HepG2 (cell line): ENCODE measurements at regions not wholly inside any gene's neighbourhood (a gene's known extent, or its start where the extent isn't known, plus 50 kb on each side); places are given as distances from the start of the nearest gene placed in this dataset.

Source experiments
- ATAC-seq: fragments of 200-7000 bp; cut with Tn5 transposase; 3 replicates; pipeline ENCODE4 v1.9.1; 2020; ENCODE audit warnings: mild to moderate bottlenecking, moderate library complexity
- BruUV-seq: library from RNA; stranded (reverse); fragments of 400-500 nt; replicated peaks from 2 replicates; lab custom pipeline; 2021; lab: Mats Ljungman, UMichigan
- CTCF ChIA-PET: fragments of 300-600 bp; formaldehyde crosslinking; extraction: SDS; loops from one replicate; lab custom pipeline; 2021; ENCODE audit warnings: low total read pairs, inconsistent platforms, low intra/inter-chr PET ratio; lab: Yijun Ruan, JAX
- POLR2A ChIA-PET: fragments of 350-600 bp; sonication (Branson Sonifier 250); formaldehyde crosslinking; loops from one replicate; lab custom pipeline; 2020; ENCODE audit warnings: antibody characterized with exemption, inconsistent platforms; lab: Yijun Ruan, JAX
- DNase-seq: peaks from one replicate; pipeline ENCODE4 v3.0.0-alpha.2; 2015; ENCODE audit warnings: low spot score
- FAIRE-seq: peaks from 3 replicates; lab custom pipeline; 2011; peaks lifted over from hg19 to GRCh38; lab: Jason Lieb, UNC
- H2AFZ ChIP-seq: one replicate; pipeline ENCODE4 v1.6.1; 2011; ENCODE audit warnings: low read length, inconsistent platforms
- H3K27ac ChIP-seq: fragments of 300-600 bp; 3 replicates; pipeline ENCODE4 v1.8.0; 2011; ENCODE audit warnings: mixed run types, mild to moderate bottlenecking, mixed read lengths, low read length, inconsistent platforms; ENCODE audit not compliant: insufficient read depth; ENCODE audit errors: extremely low read length
- H3K27me3 ChIP-seq, 2 experiments: fragments of 200-600 bp in 1 of 2; 2 replicates in 1 of 2; 3 replicates in 1 of 2; pipeline versions ENCODE4 v1.6.0 to v1.8.0; 2011; ENCODE audit warnings: low read length in 2 of 2, mild to moderate bottlenecking in 2 of 2, moderate library complexity in 2 of 2, inconsistent platforms in 1 of 2; ENCODE audit not compliant: insufficient read depth in 2 of 2, control insufficient read depth in 1 of 2
- H3K36me3 ChIP-seq, 2 experiments: fragments of 200-600 bp in 1 of 2; replicated peaks in 1 of 2; 2 replicates in 1 of 2; 3 replicates in 1 of 2; pipeline versions ENCODE4 v1.5.1 to v1.8.0; 2011; ENCODE audit warnings: low read length in 2 of 2, inconsistent platforms in 1 of 2; ENCODE audit not compliant: insufficient read depth in 2 of 2, control insufficient read depth in 1 of 2
- H3K4me1 ChIP-seq: 2 replicates; pipeline ENCODE4 v1.5.1; 2012; ENCODE audit warnings: low read length, inconsistent platforms; ENCODE audit not compliant: insufficient read depth
- H3K4me2 ChIP-seq: 2 replicates; pipeline ENCODE4 v1.6.0; 2011; ENCODE audit warnings: low read depth, low read length, inconsistent platforms
- H3K4me3 ChIP-seq, 3 experiments: fragments of 200-600 bp in 1 of 3; sonication (generic), shearing (Covaris generic) in 1 of 3; replicated peaks in 1 of 3; 2 replicates each; pipeline ENCODE4 v1.5.1; 2011 to 2016; ENCODE audit warnings: low read length in 3 of 3, inconsistent platforms in 2 of 3, low read depth in 2 of 3, mild to moderate bottlenecking in 2 of 3, control low read depth in 1 of 3, mixed read lengths in 1 of 3; ENCODE audit not compliant: insufficient read depth in 1 of 3
- H3K79me2 ChIP-seq: one replicate; pipeline ENCODE4 v1.6.1; 2011; ENCODE audit warnings: low read length, inconsistent platforms; ENCODE audit not compliant: insufficient read depth
- H3K9ac ChIP-seq: 2 replicates; pipeline ENCODE4 v1.6.0; 2011; ENCODE audit warnings: mild to moderate bottlenecking, low read depth, low read length, inconsistent platforms; ENCODE audit not compliant: insufficient read depth
- H3K9me3 ChIP-seq: 2 replicates; pipeline ENCODE4 v1.5.1; 2012; ENCODE audit warnings: mild to moderate bottlenecking, low read length
- H4K20me1 ChIP-seq: 2 replicates; pipeline ENCODE4 v1.6.0; 2011; ENCODE audit warnings: inconsistent platforms, mild to moderate bottlenecking, low read length, moderate library complexity; ENCODE audit not compliant: insufficient read depth
- BRD4 ChIP-seq: sonication (generic); formaldehyde crosslinking; IDR thresholded peaks from 2 replicates; pipeline ENCODE4 v1.4.0; 2020; ENCODE audit warnings: missing genetic modification reagents
- HNF1A ChIP-seq, 2 experiments: sonication (generic) in 1 of 2; formaldehyde crosslinking in 1 of 2; IDR thresholded peaks; 2 replicates each; pipeline versions ENCODE4 v1.4.0 to v1.6.1; 2016 to 2020; ENCODE audit warnings: borderline replicate concordance in 1 of 2, low read depth in 1 of 2, mild to moderate bottlenecking in 1 of 2, missing genetic modification reagents in 1 of 2
- MBD4 ChIP-seq: IDR thresholded peaks from 2 replicates; pipeline ENCODE4 v1.6.1; 2012; ENCODE audit warnings: low read length, inconsistent platforms, borderline replicate concordance
- NONO ChIP-seq, 2 experiments: fragments of 450-650 bp in 1 of 2; sonication (generic) in 1 of 2; formaldehyde crosslinking in 1 of 2; IDR thresholded peaks in 1 of 2; conservative IDR thresholded peaks in 1 of 2; 2 replicates each; pipeline versions ENCODE4 v1.6.1 to v1.8.0; 2017 to 2022; ENCODE audit warnings: mild to moderate bottlenecking in 1 of 2, missing genetic modification reagents in 1 of 2, moderate library complexity in 1 of 2
- PCBP2 ChIP-seq: fragments of 200-400 bp; formaldehyde crosslinking; optimal IDR thresholded peaks from 2 replicates; pipeline ENCODE3; 2018; ENCODE audit warnings: low read length, low read depth; ENCODE audit not compliant: poor library complexity, severe bottlenecking
- RBFOX2 ChIP-seq: fragments of 200-400 bp; formaldehyde crosslinking; IDR thresholded peaks from 2 replicates; pipeline ENCODE4 v1.6.1; 2017; ENCODE audit warnings: low read depth, mild to moderate bottlenecking, low read length
- RBM39 ChIP-seq: fragments of 200-400 bp; formaldehyde crosslinking; IDR thresholded peaks from one replicate; pipeline ENCODE4 v1.6.1; 2018; ENCODE audit warnings: antibody characterized with exemption, mild to moderate bottlenecking, low read depth, low read length; ENCODE audit not compliant: poor library complexity, severe bottlenecking
- ZNF17 ChIP-seq: sonication (generic); formaldehyde crosslinking; IDR thresholded peaks from 2 replicates; pipeline ENCODE4 v1.5.0; 2020; ENCODE audit warnings: mild to moderate bottlenecking, missing genetic modification reagents
- ZNF232 ChIP-seq: sonication (generic); formaldehyde crosslinking; IDR thresholded peaks from 2 replicates; pipeline ENCODE4 v1.4.0; 2020; ENCODE audit warnings: missing genetic modification reagents, borderline replicate concordance
- ZNF468 ChIP-seq: sonication (generic); formaldehyde crosslinking; IDR thresholded peaks from 2 replicates; pipeline ENCODE4 v1.8.0; 2022; ENCODE audit warnings: mild to moderate bottlenecking, moderate library complexity, missing genetic modification reagents
- ZNF788 ChIP-seq: sonication (generic); formaldehyde crosslinking; IDR thresholded peaks from 2 replicates; pipeline ENCODE4 v1.5.0; 2020; ENCODE audit warnings: mild to moderate bottlenecking, missing genetic modification reagents, borderline replicate concordance
- WGBS: methylation state at CpG from one replicate; pipeline ENCODE4 v1.1.6; 2017; ENCODE audit warnings: low lambda C conversion rate; 5-methylcytosine and 5-hydroxymethylcytosine counted together
- in situ Hi-C: cut with HindIII; loops from 2 replicates; pipeline ENCODE4 v1.10.0; 2017; ENCODE audit warnings: low pct_unique_long_range_greater_than_20kb; ENCODE audit not compliant: extremely low pct_ligation_motif_present
- intact Hi-C: fragments of 100-400 bp; cut with micrococcal nuclease; formaldehyde crosslinking; loops from one replicate; pipeline ENCODE4 v1.10.0; 2022; ENCODE audit not compliant: unreplicated experiment
- TF ChIP-seq, protein P1 (sequence below): sonication (generic); formaldehyde crosslinking; IDR thresholded peaks from 2 replicates; pipeline ENCODE4 v1.5.1; 2020; ENCODE audit warnings: mild to moderate bottlenecking, missing genetic modification reagents, moderate library complexity

GRCh38 chr16:54585998-54586340 is 299.4 kb upstream of the IRX3 start:
- H3K36me3 ChIP-seq: no peaks in the 10 kb centered on the region
- H3K27me3 ChIP-seq: peaks cover 0 to 13% of the 10 kb centered on the region in 2 experiments; a peak in 3 of 5 replicates
- no peaks in the 10 kb centered on the region for H3K9me3 ChIP-seq
- H3K4me2 ChIP-seq: no peak overlapping the region
- in situ Hi-C loops: no loop called here
- 70% methylated on average over 14 of the region's 14 CpGs for WGBS
- intact Hi-C loops: no loop called here
- ChIA-PET POLR2A (no interaction called here), CTCF (no interaction called here)
- H4K20me1 ChIP-seq: no peaks in the 10 kb centered on the region
- FAIRE-seq (no peak), DNase-seq (no peak), ATAC-seq (no peak)
- no peak overlapping the region for H3K27ac ChIP-seq
- no peak overlapping the region for H3K9ac ChIP-seq
- BruUV-seq: no TSS peak
- H2AFZ ChIP-seq: no peak overlapping the region
- H3K4me1 ChIP-seq: no peaks in the 10 kb centered on the region
- no peaks in the 10 kb centered on the region for H3K79me2 ChIP-seq
- TF ChIP-seq HNF1A (IDR thresholded peaks at IDR 0.05; ENCODE audit: low read depth): no peak
- TF ChIP-seq HNF1A (CRISPR knock-in tag; IDR thresholded peaks at IDR 0.05; ENCODE audit: borderline replicate concordance): no peak
- TF ChIP-seq NONO (IDR thresholded peaks at IDR 0.05): no peak
- TF ChIP-seq NONO (CRISPR knock-in tag; conservative IDR thresholded peaks at IDR 0.05): no peak
- TF ChIP-seq ZNF17 (CRISPR knock-in tag): no peak
- TF ChIP-seq, protein P1, sequence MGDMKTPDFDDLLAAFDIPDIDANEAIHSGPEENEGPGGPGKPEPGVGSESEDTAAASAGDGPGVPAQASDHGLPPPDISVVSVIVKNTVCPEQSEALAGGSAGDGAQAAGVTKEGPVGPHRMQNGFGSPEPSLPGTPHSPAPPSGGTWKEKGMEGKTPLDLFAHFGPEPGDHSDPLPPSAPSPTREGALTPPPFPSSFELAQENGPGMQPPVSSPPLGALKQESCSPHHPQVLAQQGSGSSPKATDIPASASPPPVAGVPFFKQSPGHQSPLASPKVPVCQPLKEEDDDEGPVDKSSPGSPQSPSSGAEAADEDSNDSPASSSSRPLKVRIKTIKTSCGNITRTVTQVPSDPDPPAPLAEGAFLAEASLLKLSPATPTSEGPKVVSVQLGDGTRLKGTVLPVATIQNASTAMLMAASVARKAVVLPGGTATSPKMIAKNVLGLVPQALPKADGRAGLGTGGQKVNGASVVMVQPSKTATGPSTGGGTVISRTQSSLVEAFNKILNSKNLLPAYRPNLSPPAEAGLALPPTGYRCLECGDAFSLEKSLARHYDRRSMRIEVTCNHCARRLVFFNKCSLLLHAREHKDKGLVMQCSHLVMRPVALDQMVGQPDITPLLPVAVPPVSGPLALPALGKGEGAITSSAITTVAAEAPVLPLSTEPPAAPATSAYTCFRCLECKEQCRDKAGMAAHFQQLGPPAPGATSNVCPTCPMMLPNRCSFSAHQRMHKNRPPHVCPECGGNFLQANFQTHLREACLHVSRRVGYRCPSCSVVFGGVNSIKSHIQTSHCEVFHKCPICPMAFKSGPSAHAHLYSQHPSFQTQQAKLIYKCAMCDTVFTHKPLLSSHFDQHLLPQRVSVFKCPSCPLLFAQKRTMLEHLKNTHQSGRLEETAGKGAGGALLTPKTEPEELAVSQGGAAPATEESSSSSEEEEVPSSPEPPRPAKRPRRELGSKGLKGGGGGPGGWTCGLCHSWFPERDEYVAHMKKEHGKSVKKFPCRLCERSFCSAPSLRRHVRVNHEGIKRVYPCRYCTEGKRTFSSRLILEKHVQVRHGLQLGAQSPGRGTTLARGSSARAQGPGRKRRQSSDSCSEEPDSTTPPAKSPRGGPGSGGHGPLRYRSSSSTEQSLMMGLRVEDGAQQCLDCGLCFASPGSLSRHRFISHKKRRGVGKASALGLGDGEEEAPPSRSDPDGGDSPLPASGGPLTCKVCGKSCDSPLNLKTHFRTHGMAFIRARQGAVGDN (CRISPR knock-in tag): no peak
- no peak for TF ChIP-seq PCBP2
- no peak for TF ChIP-seq BRD4 (CRISPR knock-in tag)
- TF ChIP-seq MBD4: no peak
- no peak for TF ChIP-seq ZNF788
- no peak for TF ChIP-seq ZNF468
- no peak for TF ChIP-seq RBFOX2
- TF ChIP-seq RBM39: no peak
- TF ChIP-seq ZNF232 (CRISPR knock-in tag): no peak
- no peak overlapping the region for H3K4me3 ChIP-seq
